Neuronal stem cell (in vitro differentiated cells): ENCODE measurements at regions not wholly inside any gene's neighbourhood (a gene's known extent, or its start where the extent isn't known, plus 50 kb on each side); places are given as distances from the start of the nearest gene placed in this dataset.

Source experiments
- DNase-seq: peaks from one replicate; pipeline ENCODE4 v3.0.0-alpha.2; 2013; ENCODE audit warnings: low spot score
- H2AFZ ChIP-seq: one replicate; pipeline ENCODE4 v1.6.1; 2013; ENCODE audit warnings: mild to moderate bottlenecking, low read length, inconsistent platforms
- H2AK5ac ChIP-seq: 2 replicates; pipeline ENCODE4 v1.6.1; 2013; ENCODE audit warnings: low read depth, mild to moderate bottlenecking, inconsistent platforms, low read length, moderate library complexity, mixed read lengths
- H2BK120ac ChIP-seq: 2 replicates; pipeline ENCODE4 v1.6.1; 2013; ENCODE audit warnings: low read depth, mild to moderate bottlenecking, inconsistent platforms, low read length, moderate library complexity, mixed read lengths
- H2BK12ac ChIP-seq: one replicate; pipeline ENCODE4 v1.6.1; 2013; ENCODE audit warnings: low read length, inconsistent platforms
- H2BK15ac ChIP-seq: 2 replicates; pipeline ENCODE4 v1.6.1; 2013; ENCODE audit warnings: mild to moderate bottlenecking, low read length, inconsistent platforms, mixed read lengths
- H2BK5ac ChIP-seq: one replicate; pipeline ENCODE4 v1.6.1; 2013; ENCODE audit warnings: inconsistent platforms, mild to moderate bottlenecking, low read length, moderate library complexity
- H3K14ac ChIP-seq: one replicate; pipeline ENCODE4 v1.6.1; 2013; ENCODE audit warnings: low read length, inconsistent platforms
- H3K18ac ChIP-seq: 2 replicates; pipeline ENCODE4 v1.6.1; 2013; ENCODE audit warnings: low read length, inconsistent platforms
- H3K23ac ChIP-seq: 2 replicates; pipeline ENCODE4 v1.6.1; 2013; ENCODE audit warnings: low read depth, mild to moderate bottlenecking, mixed read lengths, low read length, inconsistent platforms; ENCODE audit not compliant: poor library complexity
- H3K27ac ChIP-seq: replicated peaks from 3 replicates; pipeline ENCODE4 v1.5.1; 2013; ENCODE audit warnings: low read length, inconsistent platforms
- H3K27me3 ChIP-seq, 3 experiments: 2 replicates each; pipeline ENCODE4 v1.6.1; 2013; ENCODE audit warnings: low read length in 3 of 3, mild to moderate bottlenecking in 2 of 3, inconsistent platforms in 1 of 3, low read depth in 1 of 3, mixed read lengths in 1 of 3, moderate library complexity in 1 of 3; ENCODE audit not compliant: control insufficient read depth in 3 of 3, insufficient read depth in 3 of 3
- H3K36me3 ChIP-seq, 2 donors: replicated peaks in 1 of 2; 2 replicates each; pipeline ENCODE4 v1.6.1; 2013; ENCODE audit warnings: low read length in 2 of 2; ENCODE audit not compliant: control insufficient read depth in 2 of 2, insufficient read depth in 2 of 2
- H3K4ac ChIP-seq: 2 replicates; pipeline ENCODE4 v1.6.1; 2013; ENCODE audit warnings: inconsistent platforms, mild to moderate bottlenecking, low read length, moderate library complexity
- H3K4me1 ChIP-seq, 2 donors: 1 replicate in 1 of 2; 2 replicates in 1 of 2; pipeline ENCODE4 v1.6.1; 2013; ENCODE audit warnings: low read length in 2 of 2, low read depth in 1 of 2; ENCODE audit not compliant: control insufficient read depth in 2 of 2, insufficient read depth in 1 of 2
- H3K4me2 ChIP-seq: one replicate; pipeline ENCODE4 v1.6.1; 2013; ENCODE audit warnings: mild to moderate bottlenecking, low read length, inconsistent platforms; ENCODE audit not compliant: insufficient read depth, poor library complexity, severe bottlenecking
- H3K4me3 ChIP-seq, 2 donors: 2 replicates each; pipeline ENCODE4 v1.5.1; 2013; ENCODE audit warnings: low read length in 2 of 2, mild to moderate bottlenecking in 2 of 2, inconsistent platforms in 1 of 2, moderate library complexity in 1 of 2
- H3K79me1 ChIP-seq: one replicate; pipeline ENCODE4 v1.6.1; 2013; ENCODE audit warnings: low read depth, mild to moderate bottlenecking, inconsistent platforms, low read length, moderate library complexity
- H3K9ac ChIP-seq: one replicate; pipeline ENCODE4 v1.6.1; 2013; ENCODE audit warnings: mild to moderate bottlenecking, low read depth, low read length, inconsistent platforms; ENCODE audit not compliant: poor library complexity
- H3K9me3 ChIP-seq, 2 donors: replicated peaks in 1 of 2; 2 replicates each; pipeline versions ENCODE3 to v1.6.1; 2013; ENCODE audit warnings: low read length in 2 of 2, mild to moderate bottlenecking in 2 of 2, inconsistent platforms in 1 of 2, low read depth in 1 of 2, mixed read lengths in 1 of 2, moderate library complexity in 1 of 2; ENCODE audit not compliant: control insufficient read depth in 2 of 2, insufficient read depth in 1 of 2
- H4K8ac ChIP-seq: one replicate; pipeline ENCODE4 v1.6.1; 2013; ENCODE audit warnings: low read depth, mild to moderate bottlenecking, inconsistent platforms, low read length, moderate library complexity
- H4K91ac ChIP-seq: one replicate; pipeline ENCODE4 v1.6.1; 2013; ENCODE audit warnings: low read length, low read depth, mild to moderate bottlenecking, inconsistent platforms; ENCODE audit not compliant: poor library complexity
- WGBS, 2 donors: extraction: QIAGEN DNeasy Blood & Tissue Kit; methylation state at CpG; one replicate each; pipeline ENCODE4 v1.1.7; 2013; ENCODE audit warnings: missing lambda C conversion rate in 2 of 2, mixed read lengths in 1 of 2; ENCODE audit not compliant: insufficient read length in 2 of 2, insufficient replicate concordance in 1 of 2; ENCODE audit errors: extremely low coverage in 2 of 2; 5-methylcytosine and 5-hydroxymethylcytosine counted together

GRCh38 chr6:169393753-169394152 is 140.1 kb upstream of the THBS2 start:
- Histone ChIP-seq H2BK120ac (no peak overlapping the region), H3K27ac (no peak overlapping the region)
- WGBS, 2 donors: no CpG with 5 or more reads among the region's 13 CpGs

GRCh38 chr6:169391473-169392071 is 137.9 kb upstream of the THBS2 start:
- H3K79me1 ChIP-seq: no peaks in the 10 kb centered on the region
- H3K14ac ChIP-seq: no peak overlapping the region
- H3K27me3 ChIP-seq: no peaks in the 10 kb centered on the region
- no peak overlapping the region for H3K4ac ChIP-seq
- no peak overlapping the region for H3K18ac ChIP-seq
- H3K9me3 ChIP-seq: peaks cover 5 to 9% of the 10 kb centered on the region in 2 donors
- no peak overlapping the region for H3K4me2 ChIP-seq
- no CpG with 5 or more reads among the region's 2 CpGs for WGBS, 2 donors
- no peaks in the 10 kb centered on the region for H3K36me3 ChIP-seq
- no peak overlapping the region for H3K9ac ChIP-seq
- no peak overlapping the region for H3K23ac ChIP-seq
- no peak overlapping the region for H3K27ac ChIP-seq
- H2BK5ac ChIP-seq: no peak overlapping the region
- no peak overlapping the region for H2AFZ ChIP-seq
- DNase-seq: no peak
- H2BK120ac ChIP-seq: no peak overlapping the region
- no peak overlapping the region for H4K8ac ChIP-seq
- H2AK5ac ChIP-seq: no peak overlapping the region
- no peaks in the 10 kb centered on the region for H3K4me1 ChIP-seq
- H3K4me3 ChIP-seq: no peak overlapping the region
- no peak overlapping the region for H4K91ac ChIP-seq
- no peak overlapping the region for H2BK15ac ChIP-seq
- H2BK12ac ChIP-seq: no peak overlapping the region

More at GRCh38 chr6:169393753-169394152, 140.1 kb upstream of the THBS2 start:
- no peak overlapping the region for H3K18ac ChIP-seq
- H2BK5ac ChIP-seq: no peak overlapping the region
- no peak overlapping the region for H4K8ac ChIP-seq
- H2BK12ac ChIP-seq: no peak overlapping the region
- H3K27me3 ChIP-seq: no peaks in the 10 kb centered on the region
- no peak overlapping the region for H3K4ac ChIP-seq
- H3K14ac ChIP-seq: no peak overlapping the region
- no peak overlapping the region for H2AK5ac ChIP-seq
- H3K4me1 ChIP-seq: no peaks in the 10 kb centered on the region
- H3K4me3 ChIP-seq: no peak overlapping the region
- H3K9ac ChIP-seq: no peak overlapping the region
- H4K91ac ChIP-seq: no peak overlapping the region
- H3K23ac ChIP-seq: no peak overlapping the region
- H3K36me3 ChIP-seq: no peaks in the 10 kb centered on the region
- H3K4me2 ChIP-seq: no peak overlapping the region
- peaks cover 5 to 9% of the 10 kb centered on the region in 2 donors for H3K9me3 ChIP-seq
- no peak for DNase-seq
- H2AFZ ChIP-seq: no peak overlapping the region
- no peaks in the 10 kb centered on the region for H3K79me1 ChIP-seq
- H2BK15ac ChIP-seq: no peak overlapping the region

- no peak overlapping the region for H2AK5ac ChIP-seq
- no peak overlapping the region for H2BK15ac ChIP-seq
- H4K91ac ChIP-seq: no peak overlapping the region
- no peak overlapping the region for H2AFZ ChIP-seq
- H2BK12ac ChIP-seq: no peak overlapping the region
- peaks cover 5 to 12% of the 10 kb centered on the region in 2 donors for H3K9me3 ChIP-seq
- H3K4me1 ChIP-seq: peaks cover 0 to 4% of the 10 kb centered on the region in 2 donors
- WGBS, 2 donors: no CpG with 5 or more reads among the region's 20 CpGs
- H3K79me1 ChIP-seq: no peaks in the 10 kb centered on the region
- H2BK120ac ChIP-seq: no peak overlapping the region
- no peak overlapping the region for H3K4me3 ChIP-seq
- H2BK5ac ChIP-seq: no peak overlapping the region
- no peak overlapping the region for H3K18ac ChIP-seq
- peaks cover 0 to 2% (median 0%) of the 10 kb centered on the region in 3 experiments for H3K27me3 ChIP-seq
- H3K14ac ChIP-seq: no peak overlapping the region
- H3K4me2 ChIP-seq: no peak overlapping the region
- no peak overlapping the region for H3K4ac ChIP-seq
- no peak overlapping the region for H3K27ac ChIP-seq
- no peak overlapping the region for H3K9ac ChIP-seq
- no peak for DNase-seq
- no peak overlapping the region for H4K8ac ChIP-seq
- no peaks in the 10 kb centered on the region for H3K36me3 ChIP-seq
- no peak overlapping the region for H3K23ac ChIP-seq
Measured at GRCh38 chr6:169388395-169389166, 134.9 kb upstream of the THBS2 start.

GRCh38 chr6:169387809-169388383 is 134.2 kb upstream of the THBS2 start:
- no peak overlapping the region for H3K4me2 ChIP-seq
- H3K23ac ChIP-seq: no peak overlapping the region
- H3K27ac ChIP-seq: no peak overlapping the region
- peaks cover under 1 to 4% of the 10 kb centered on the region in 2 donors for H3K4me1 ChIP-seq
- no peak overlapping the region for H3K9ac ChIP-seq
- no peak for DNase-seq
- no peak overlapping the region for H4K91ac ChIP-seq
- no peak overlapping the region for H4K8ac ChIP-seq
- H2BK5ac ChIP-seq: no peak overlapping the region
- no peak overlapping the region for H2AFZ ChIP-seq
- no peak overlapping the region for H2BK120ac ChIP-seq
- no peak overlapping the region for H2AK5ac ChIP-seq
- no peak overlapping the region for H2BK12ac ChIP-seq
- H3K79me1 ChIP-seq: no peaks in the 10 kb centered on the region
- no peak overlapping the region for H3K4me3 ChIP-seq
- H3K4ac ChIP-seq: no peak overlapping the region
- WGBS, 2 donors: no CpG with 5 or more reads among the region's 9 CpGs
- H3K36me3 ChIP-seq: no peaks in the 10 kb centered on the region
- peaks cover 0 to 2% (median 0%) of the 10 kb centered on the region in 3 experiments for H3K27me3 ChIP-seq
- no peak overlapping the region for H3K18ac ChIP-seq
- no peak overlapping the region for H2BK15ac ChIP-seq
- H3K9me3 ChIP-seq: peaks cover 5 to 9% of the 10 kb centered on the region in 2 donors
- no peak overlapping the region for H3K14ac ChIP-seq
